Panc1 (cell line): ENCODE measurements at regions not wholly inside any gene's neighbourhood (a gene's known extent, or its start where the extent isn't known, plus 50 kb on each side); places are given as distances from the start of the nearest gene placed in this dataset.

Experiments
- ATAC-seq: fragments of 200-7000 bp; cut with Tn5 transposase; 2 replicates; pipeline ENCODE4 v1.9.1; 2020; ENCODE audit warnings: mild to moderate bottlenecking, moderate library complexity
- BruUV-seq: library from RNA; stranded (reverse); fragments of 400-500 nt; replicated peaks from 2 replicates; lab custom pipeline; 2021; lab: Mats Ljungman, UMichigan
- CTCF ChIA-PET: fragments of 300-600 bp; sonication (Branson Sonifier 250); formaldehyde crosslinking; loops from one replicate; lab custom pipeline; 2022; ENCODE audit warnings: antibody characterized with exemption; lab: Charles Lee
- POLR2A ChIA-PET: fragments of 300-600 bp; sonication (Branson Sonifier 250); formaldehyde crosslinking; loops from one replicate; lab custom pipeline; 2022; ENCODE audit warnings: antibody characterized with exemption; lab: Charles Lee
- DNase-seq: peaks from one replicate; pipeline ENCODE4 v3.0.0-alpha.2; 2010; ENCODE audit warnings: low read depth, low spot score
- H3K27ac ChIP-seq: 2 replicates; pipeline ENCODE4 v1.5.1; 2011; ENCODE audit warnings: mild to moderate bottlenecking, low read length, inconsistent platforms
- H3K27me3 ChIP-seq: fragments of 200-500 bp; sonication (Bioruptor generic); 2 replicates; pipeline ENCODE4 v1.6.0; 2014; ENCODE audit warnings: low read length, inconsistent platforms; ENCODE audit not compliant: control insufficient read depth, insufficient read depth
- H3K36me3 ChIP-seq: fragments of 200-500 bp; sonication (Bioruptor generic); 2 replicates; pipeline ENCODE4 v1.5.1; 2014; ENCODE audit warnings: inconsistent platforms, mild to moderate bottlenecking, low read length, moderate library complexity; ENCODE audit not compliant: control insufficient read depth, insufficient read depth
- H3K4me1 ChIP-seq: 2 replicates; pipeline ENCODE4 v1.5.1; 2011; ENCODE audit warnings: inconsistent platforms, mild to moderate bottlenecking, low read length, moderate library complexity; ENCODE audit not compliant: control insufficient read depth, insufficient read depth
- H3K4me3 ChIP-seq, 2 experiments: 2 replicates each; pipeline ENCODE4 v1.5.1; 2011 to 2012; ENCODE audit warnings: low read depth in 2 of 2, low read length in 2 of 2, mild to moderate bottlenecking in 2 of 2, inconsistent platforms in 1 of 2, moderate library complexity in 1 of 2
- H3K9me3 ChIP-seq: fragments of 200-500 bp; sonication (Bioruptor generic); 2 replicates; pipeline ENCODE4 v1.5.1; 2014; ENCODE audit warnings: low read depth, mild to moderate bottlenecking, inconsistent platforms, low read length, moderate library complexity; ENCODE audit not compliant: control insufficient read depth, insufficient read depth
- CTCF ChIP-seq: fragments of 450-650 bp; IDR thresholded peaks from 2 replicates; pipeline ENCODE4 v1.5.1; 2017; ENCODE audit warnings: mild to moderate bottlenecking
- POLR2AphosphoS5 ChIP-seq: IDR thresholded peaks from 2 replicates; pipeline ENCODE4 v1.6.1; 2012; ENCODE audit warnings: mild to moderate bottlenecking, low read depth, low read length, moderate library complexity
- REST ChIP-seq, 2 experiments: IDR thresholded peaks; 2 replicates each; pipeline ENCODE4 v1.6.1; 2011 to 2012; ENCODE audit warnings: low read depth in 2 of 2, control low read depth in 1 of 2, low read length in 1 of 2, mild to moderate bottlenecking in 1 of 2, moderate library complexity in 1 of 2; ENCODE audit not compliant: insufficient read depth in 1 of 2
- SIN3A ChIP-seq: IDR thresholded peaks from 2 replicates; pipeline ENCODE4 v1.6.1; 2012; ENCODE audit warnings: low read depth, mild to moderate bottlenecking, low read length, moderate library complexity, borderline replicate concordance; ENCODE audit not compliant: insufficient read depth
- TCF7L2 ChIP-seq: IDR thresholded peaks from 2 replicates; pipeline ENCODE4 v1.6.1; 2011; ENCODE audit warnings: mild to moderate bottlenecking, low read depth, low read length, inconsistent platforms
- in situ Hi-C: cut with HindIII; loops from 2 replicates; pipeline ENCODE4 v1.10.0; 2016; ENCODE audit warnings: low sequenced_read_pairs, low pct_unique_long_range_greater_than_20kb
- intact Hi-C: fragments of 100-400 bp; cut with micrococcal nuclease; formaldehyde crosslinking; loops from one replicate; pipeline ENCODE4 v1.10.0; 2022; ENCODE audit not compliant: unreplicated experiment

- in situ Hi-C loops = no loop called here
- ChIA-PET CTCF (no interaction called here), POLR2A (no interaction called here)
- DNase-seq (no peak), ATAC-seq (no peak)
- no peaks in the 10 kb centered on the region for H3K4me1 ChIP-seq
- no peaks in the 10 kb centered on the region for H3K9me3 ChIP-seq
- TF ChIP-seq CTCF (no peak), TCF7L2 (no peak), POLR2AphosphoS5 (no peak), REST (IDR thresholded peaks at IDR 0.05; ENCODE audit: insufficient read depth in 1 of 2, low read depth in 2 of 2, low read length in 1 of 2) (no peak), SIN3A (no peak)
- H3K4me3 ChIP-seq = no peak overlapping the region
- H3K27me3 ChIP-seq = no peaks in the 10 kb centered on the region
- no peak overlapping the region for H3K27ac ChIP-seq
- intact Hi-C loops = no loop called here
- no TSS peak for BruUV-seq
- no peaks in the 10 kb centered on the region for H3K36me3 ChIP-seq
Measured at GRCh38 chrX:25156832-25157231, 141.1 kb upstream of the ARX start.

- TF ChIP-seq REST (IDR thresholded peaks at IDR 0.05; ENCODE audit: insufficient read depth in 1 of 2, low read depth in 2 of 2, low read length in 1 of 2) = no peak
- TF ChIP-seq POLR2AphosphoS5 = no peak
- no peak for TF ChIP-seq TCF7L2
- no peak for TF ChIP-seq CTCF
- no peak for TF ChIP-seq SIN3A
- ATAC-seq (no peak), DNase-seq (no peak)
- intact Hi-C loops = no loop called here
- no peaks in the 10 kb centered on the region for H3K9me3 ChIP-seq
- in situ Hi-C loops = no loop called here
- H3K27ac ChIP-seq = no peak overlapping the region
- H3K36me3 ChIP-seq = no peaks in the 10 kb centered on the region
- POLR2A ChIA-PET = no interaction called here
- no TSS peak for BruUV-seq
- no peak overlapping the region for H3K4me3 ChIP-seq
- CTCF ChIA-PET = no interaction called here
- H3K4me1 ChIP-seq = no peaks in the 10 kb centered on the region
- no peaks in the 10 kb centered on the region for H3K27me3 ChIP-seq
Measured at GRCh38 chrX:25156323-25156722, 140.6 kb upstream of the ARX start.
